ENCODE measurements at regions not wholly inside any gene's neighbourhood (a gene's known extent, or its start where the extent isn't known, plus 50 kb on each side); places are given as distances from the start of the nearest gene placed in this dataset.

DNA sequence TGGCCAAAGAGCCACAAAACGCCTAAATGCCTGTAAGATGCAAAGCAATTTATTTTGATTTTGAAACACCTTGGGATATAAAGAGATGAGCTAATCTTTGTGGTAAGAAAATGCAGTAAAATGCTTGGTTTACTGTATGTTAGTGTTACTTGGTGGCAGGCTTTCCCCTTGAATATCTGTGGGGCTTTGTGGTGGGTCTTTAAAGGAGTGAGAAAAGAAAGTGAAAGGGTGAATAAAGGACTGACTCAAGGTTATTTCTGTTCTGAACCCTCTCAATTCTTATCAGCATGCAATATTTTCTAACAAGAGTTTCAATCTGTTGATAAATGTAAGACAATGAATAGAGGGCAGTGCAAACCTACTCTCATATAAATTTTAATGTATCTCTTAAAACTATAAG, 1555.9 kb upstream of the RAG2 start:
- H3K36me3 Mint-ChIP-seq (ENCODE audit: low read depth, unreplicated experiment) = no peaks in the 10 kb centered on the region
- Histone ChIP-seq H3K27me3 (ENCODE audit: insufficient read depth, low read length) (no peaks in the 10 kb centered on the region), H4K20me1 (ENCODE audit: insufficient read depth, low read length) (no peaks in the 10 kb centered on the region), H3K36me3 (ENCODE audit: insufficient read depth, low read length) (no peaks in the 10 kb centered on the region), H3K4me1 (ENCODE audit: insufficient read depth, low read length) (no peaks in the 10 kb centered on the region), H3K4me3 (ENCODE audit: insufficient read depth, low read depth, low read length) (no peak overlapping the region), H3K4me2 (ENCODE audit: low read length) (no peak overlapping the region), H2AFZ (ENCODE audit: low read depth, low read length) (no peak overlapping the region), H3K9me3 (ENCODE audit: insufficient read depth, low read depth, low read length) (no peaks in the 10 kb centered on the region), H3K27ac (ENCODE audit: low read depth, low read length) (no peak overlapping the region), H3K79me2 (ENCODE audit: insufficient read depth, low read length) (no peaks in the 10 kb centered on the region), H3K9ac (ENCODE audit: low read length) (no peak overlapping the region)
- no peak for DNase-seq (ENCODE audit: low read depth)
- no peaks in the 10 kb centered on the region for H3K27me3 Mint-ChIP-seq (ENCODE audit: low read depth, unreplicated experiment)
- H3K4me1 Mint-ChIP-seq (ENCODE audit: low read depth, unreplicated experiment) = peaks cover 2% of the 10 kb centered on the region
- no peak for FAIRE-seq
- H3K4me3 Mint-ChIP-seq (ENCODE audit: unreplicated experiment) = no peak overlapping the region
- no peak overlapping the region for H3K27ac Mint-ChIP-seq (ENCODE audit: unreplicated experiment)
- no peaks in the 10 kb centered on the region for H3K9me3 Mint-ChIP-seq (ENCODE audit: unreplicated experiment)
- TF ChIP-seq, protein P1, sequence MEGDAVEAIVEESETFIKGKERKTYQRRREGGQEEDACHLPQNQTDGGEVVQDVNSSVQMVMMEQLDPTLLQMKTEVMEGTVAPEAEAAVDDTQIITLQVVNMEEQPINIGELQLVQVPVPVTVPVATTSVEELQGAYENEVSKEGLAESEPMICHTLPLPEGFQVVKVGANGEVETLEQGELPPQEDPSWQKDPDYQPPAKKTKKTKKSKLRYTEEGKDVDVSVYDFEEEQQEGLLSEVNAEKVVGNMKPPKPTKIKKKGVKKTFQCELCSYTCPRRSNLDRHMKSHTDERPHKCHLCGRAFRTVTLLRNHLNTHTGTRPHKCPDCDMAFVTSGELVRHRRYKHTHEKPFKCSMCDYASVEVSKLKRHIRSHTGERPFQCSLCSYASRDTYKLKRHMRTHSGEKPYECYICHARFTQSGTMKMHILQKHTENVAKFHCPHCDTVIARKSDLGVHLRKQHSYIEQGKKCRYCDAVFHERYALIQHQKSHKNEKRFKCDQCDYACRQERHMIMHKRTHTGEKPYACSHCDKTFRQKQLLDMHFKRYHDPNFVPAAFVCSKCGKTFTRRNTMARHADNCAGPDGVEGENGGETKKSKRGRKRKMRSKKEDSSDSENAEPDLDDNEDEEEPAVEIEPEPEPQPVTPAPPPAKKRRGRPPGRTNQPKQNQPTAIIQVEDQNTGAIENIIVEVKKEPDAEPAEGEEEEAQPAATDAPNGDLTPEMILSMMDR (IDR thresholded peaks at IDR 0.05; ENCODE audit: insufficient read depth, low read depth, low read length) = no peak
- no peak for TF ChIP-seq EZH2 (IDR thresholded peaks at IDR 0.05; ENCODE audit: insufficient read depth, low read length)

DNA sequence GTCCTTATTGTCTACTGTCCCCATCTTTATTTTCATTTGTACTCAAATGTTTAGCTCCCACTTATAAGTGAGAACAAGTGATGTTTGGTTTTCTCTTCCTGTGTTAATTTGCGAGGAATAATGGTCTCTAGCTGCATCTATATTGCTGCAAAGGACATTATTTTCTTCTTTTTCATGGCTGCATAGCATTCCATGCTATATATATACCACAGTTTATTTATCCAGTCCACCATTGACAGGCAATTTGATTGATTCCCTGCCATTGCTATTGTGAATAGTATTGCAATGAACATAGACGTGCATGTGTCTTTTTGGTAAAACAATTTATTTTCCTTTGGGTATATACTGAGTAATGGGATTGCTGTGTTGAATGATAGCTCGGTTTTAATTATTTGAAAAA, 1545.8 kb upstream of the RAG2 start:
- Histone ChIP-seq H3K27me3 (ENCODE audit: insufficient read depth, low read length) (no peaks in the 10 kb centered on the region), H3K79me2 (ENCODE audit: insufficient read depth, low read length) (no peaks in the 10 kb centered on the region), H3K9ac (ENCODE audit: low read length) (no peak overlapping the region), H3K4me3 (ENCODE audit: insufficient read depth, low read depth, low read length) (no peak overlapping the region), H2AFZ (ENCODE audit: low read depth, low read length) (no peak overlapping the region), H3K27ac (ENCODE audit: low read depth, low read length) (no peak overlapping the region), H3K9me3 (ENCODE audit: insufficient read depth, low read depth, low read length) (no peaks in the 10 kb centered on the region), H3K4me1 (ENCODE audit: insufficient read depth, low read length) (no peaks in the 10 kb centered on the region), H4K20me1 (ENCODE audit: insufficient read depth, low read length) (no peaks in the 10 kb centered on the region), H3K36me3 (ENCODE audit: insufficient read depth, low read length) (no peaks in the 10 kb centered on the region), H3K4me2 (ENCODE audit: low read length) (no peak overlapping the region)
- FAIRE-seq (no peak), DNase-seq (ENCODE audit: low read depth) (no peak)
- Mint-ChIP-seq H3K4me1 (ENCODE audit: low read depth, unreplicated experiment) (no peaks in the 10 kb centered on the region), H3K27me3 (ENCODE audit: low read depth, unreplicated experiment) (no peaks in the 10 kb centered on the region), H3K4me3 (ENCODE audit: unreplicated experiment) (no peak overlapping the region), H3K27ac (ENCODE audit: unreplicated experiment) (no peak overlapping the region), H3K36me3 (ENCODE audit: low read depth, unreplicated experiment) (no peaks in the 10 kb centered on the region), H3K9me3 (ENCODE audit: unreplicated experiment) (peaks cover 3% of the 10 kb centered on the region)
- TF ChIP-seq EZH2 (IDR thresholded peaks at IDR 0.05; ENCODE audit: insufficient read depth, low read length) = no peak
- TF ChIP-seq, protein P1 (IDR thresholded peaks at IDR 0.05; ENCODE audit: insufficient read depth, low read depth, low read length) = no peak

DNA sequence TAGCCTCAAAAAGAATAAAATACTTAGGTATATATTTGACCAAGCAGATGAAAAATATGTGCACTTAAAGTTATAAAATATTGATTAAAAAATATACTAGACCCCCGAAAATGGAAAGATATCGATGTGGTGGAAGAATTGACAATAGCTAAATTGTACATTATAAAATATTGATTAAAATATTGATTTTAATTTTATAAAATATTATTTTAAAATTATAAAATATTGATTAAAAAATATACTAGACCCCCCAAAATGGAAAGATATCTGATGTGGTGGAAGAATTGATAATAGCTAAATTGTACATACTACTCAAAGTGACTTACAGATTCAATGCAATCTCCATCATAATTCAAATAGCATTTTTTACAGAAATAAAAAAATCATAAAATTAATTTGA, 1540.9 kb upstream of the RAG2 start:
- Histone ChIP-seq H3K9me3 (ENCODE audit: insufficient read depth, low read depth, low read length) (no peaks in the 10 kb centered on the region), H3K27me3 (ENCODE audit: insufficient read depth, low read length) (no peaks in the 10 kb centered on the region), H3K27ac (ENCODE audit: low read depth, low read length) (no peak overlapping the region), H3K79me2 (ENCODE audit: insufficient read depth, low read length) (no peaks in the 10 kb centered on the region), H3K4me1 (ENCODE audit: insufficient read depth, low read length) (no peaks in the 10 kb centered on the region), H3K4me2 (ENCODE audit: low read length) (no peak overlapping the region), H3K9ac (ENCODE audit: low read length) (no peak overlapping the region), H2AFZ (ENCODE audit: low read depth, low read length) (no peak overlapping the region), H4K20me1 (ENCODE audit: insufficient read depth, low read length) (no peaks in the 10 kb centered on the region), H3K4me3 (ENCODE audit: insufficient read depth, low read depth, low read length) (no peak overlapping the region), H3K36me3 (ENCODE audit: insufficient read depth, low read length) (no peaks in the 10 kb centered on the region)
- TF ChIP-seq, protein P1 (IDR thresholded peaks at IDR 0.05; ENCODE audit: insufficient read depth, low read depth, low read length) = no peak
- no peak for TF ChIP-seq EZH2 (IDR thresholded peaks at IDR 0.05; ENCODE audit: insufficient read depth, low read length)
- Mint-ChIP-seq H3K27me3 (ENCODE audit: low read depth, unreplicated experiment) (no peaks in the 10 kb centered on the region), H3K4me1 (ENCODE audit: low read depth, unreplicated experiment) (no peaks in the 10 kb centered on the region), H3K36me3 (ENCODE audit: low read depth, unreplicated experiment) (no peaks in the 10 kb centered on the region), H3K9me3 (ENCODE audit: unreplicated experiment) (peaks cover 4% of the 10 kb centered on the region), H3K4me3 (ENCODE audit: unreplicated experiment) (no peak overlapping the region), H3K27ac (ENCODE audit: unreplicated experiment) (no peak overlapping the region)
- DNase-seq (ENCODE audit: low read depth) (no peak), FAIRE-seq (no peak)
